SK-N-SH treated with all-trans-retinoic acid at 6 μM for 48 hours (cell line): ENCODE measurements at regions not wholly inside any gene's neighbourhood (a gene's known extent, or its start where the extent isn't known, plus 50 kb on each side); places are given as distances from the start of the nearest gene placed in this dataset.

Source experiments
- ATAC-seq: fragments of 200-7000 bp; cut with Tn5 transposase; 3 replicates; pipeline ENCODE4 v1.9.1; 2020; ENCODE audit warnings: mild to moderate bottlenecking, moderate library complexity
- ARNTL ChIP-seq: fragments of 450-650 bp; formaldehyde crosslinking; IDR thresholded peaks from 2 replicates; pipeline ENCODE4 v1.5.0; 2020; ENCODE audit warnings: low read depth, mild to moderate bottlenecking, moderate library complexity, borderline replicate concordance
- BACH2 ChIP-seq: fragments of 250-450 bp; sonication (Bioruptor Pico); IDR thresholded peaks from 2 replicates; pipeline ENCODE4 v1.9.0; 2021; ENCODE audit warnings: mild to moderate bottlenecking, borderline replicate concordance
- CREB5 ChIP-seq: fragments of 250-450 bp; sonication (Bioruptor Pico); IDR thresholded peaks from 2 replicates; pipeline ENCODE4 v1.5.1; 2020; ENCODE audit warnings: low read depth, mild to moderate bottlenecking, moderate library complexity
- CSDC2 ChIP-seq: fragments of 250-450 bp; sonication (Bioruptor Pico); IDR thresholded peaks from 2 replicates; pipeline ENCODE4 v1.5.0; 2020; ENCODE audit warnings: mild to moderate bottlenecking, moderate library complexity
- CSRNP3 ChIP-seq: fragments of 250-450 bp; sonication (Bioruptor Pico); IDR thresholded peaks from 2 replicates; pipeline ENCODE4 v1.5.1; 2021; ENCODE audit warnings: mild to moderate bottlenecking, moderate library complexity
- ESRRG ChIP-seq: fragments of 250-450 bp; sonication (Bioruptor Pico); IDR thresholded peaks from 2 replicates; pipeline ENCODE4 v1.6.1; 2021; ENCODE audit warnings: mild to moderate bottlenecking
- GLIS3 ChIP-seq: fragments of 250-450 bp; sonication (Bioruptor Pico); IDR thresholded peaks from 2 replicates; pipeline ENCODE4 v1.5.0; 2020; ENCODE audit warnings: mild to moderate bottlenecking, moderate library complexity
- ISL1 ChIP-seq: fragments of 250-450 bp; sonication (Bioruptor Pico); IDR thresholded peaks from 2 replicates; pipeline ENCODE4 v2.1.2; 2022; ENCODE audit warnings: mild to moderate bottlenecking, moderate library complexity
- OSR1 ChIP-seq: fragments of 250-450 bp; sonication (Bioruptor Pico); IDR thresholded peaks from 2 replicates; pipeline ENCODE4 v1.8.0; 2022; ENCODE audit warnings: moderate library complexity, mild to moderate bottlenecking, inconsistent platforms
- POU6F1 ChIP-seq: fragments of 250-450 bp; sonication (Bioruptor Pico); IDR thresholded peaks from 2 replicates; pipeline ENCODE4 v1.8.0; 2021; ENCODE audit warnings: low read depth, mild to moderate bottlenecking, moderate library complexity, borderline replicate concordance
- PPARA ChIP-seq: fragments of 250-450 bp; sonication (Bioruptor Pico); IDR thresholded peaks from 2 replicates; pipeline ENCODE4 v1.5.0; 2020; ENCODE audit warnings: mild to moderate bottlenecking, borderline replicate concordance
- RARB ChIP-seq: fragments of 250-450 bp; sonication (Bioruptor Pico); IDR thresholded peaks from 2 replicates; pipeline ENCODE4 v1.8.0; 2021; ENCODE audit warnings: mild to moderate bottlenecking, moderate library complexity
- SNAI2 ChIP-seq: fragments of 250-450 bp; sonication (Bioruptor Pico); IDR thresholded peaks from 2 replicates; pipeline ENCODE4 v1.5.0; 2020; ENCODE audit warnings: mild to moderate bottlenecking, moderate library complexity
- TCF4 ChIP-seq: fragments of 250-450 bp; sonication (Bioruptor Pico); IDR thresholded peaks from 2 replicates; pipeline ENCODE4 v1.8.0; 2021; ENCODE audit warnings: mild to moderate bottlenecking, moderate library complexity, borderline replicate concordance
- TOX ChIP-seq: fragments of 250-450 bp; sonication (Bioruptor Pico); IDR thresholded peaks from 2 replicates; pipeline ENCODE4 v1.8.0; 2021; ENCODE audit warnings: mild to moderate bottlenecking, moderate library complexity, borderline replicate concordance
- TSHZ2 ChIP-seq: fragments of 250-450 bp; sonication (Bioruptor Pico); IDR thresholded peaks from 2 replicates; pipeline ENCODE4 v1.5.0; 2020; ENCODE audit warnings: mild to moderate bottlenecking, moderate library complexity
- ZC3H10 ChIP-seq: fragments of 250-450 bp; sonication (Bioruptor Pico); IDR thresholded peaks from 2 replicates; pipeline ENCODE4 v1.5.1; 2021; ENCODE audit warnings: mild to moderate bottlenecking, moderate library complexity
- ZFP3 ChIP-seq: fragments of 250-450 bp; sonication (Bioruptor Pico); IDR thresholded peaks from 2 replicates; pipeline ENCODE4 v1.5.0; 2020; ENCODE audit warnings: mild to moderate bottlenecking, moderate library complexity
- ZFP30 ChIP-seq: fragments of 450-650 bp; formaldehyde crosslinking; IDR thresholded peaks from 2 replicates; pipeline ENCODE4 v1.5.0; 2022; ENCODE audit warnings: mild to moderate bottlenecking, moderate library complexity
- ZNF565 ChIP-seq: fragments of 450-650 bp; formaldehyde crosslinking; conservative IDR thresholded peaks from 2 replicates; pipeline ENCODE4 v1.5.0; 2020; ENCODE audit warnings: low read depth, mild to moderate bottlenecking, moderate library complexity
- ZNF70 ChIP-seq: fragments of 450-650 bp; formaldehyde crosslinking; IDR thresholded peaks from 2 replicates; pipeline ENCODE4 v1.5.0; 2020; ENCODE audit warnings: mild to moderate bottlenecking, moderate library complexity
- ZNF8 ChIP-seq: fragments of 450-650 bp; formaldehyde crosslinking; IDR thresholded peaks from 2 replicates; pipeline ENCODE4 v1.5.0; 2020; ENCODE audit warnings: mild to moderate bottlenecking, moderate library complexity

- peak; percentile 90 for ATAC-seq
- TF ChIP-seq ZC3H10 (CRISPR knock-in tag) (peak; percentile 69; the same call in 1 of the 2 replicates), TCF4 (CRISPR knock-in tag) (0 out of 2 replicates have a peak, but pooled peaks have one; percentile 43), TOX (CRISPR knock-in tag) (no peak; the same call in 1 of the 2 replicates), ISL1 (CRISPR knock-in tag) (peak; percentile 45; the same call in 1 of the 2 replicates)
Observed at GRCh38 chr12:88977115-88977514, 375.2 kb downstream of the DUSP6 start.

GRCh38 chr12:88973998-88974397, 378.3 kb downstream of the DUSP6 start:
- no peak for ATAC-seq
- TF ChIP-seq GLIS3 (CRISPR knock-in tag) (no peak), ZNF565 (CRISPR knock-in tag) (no peak), ZFP3 (no peak), ISL1 (CRISPR knock-in tag) (no peak), POU6F1 (CRISPR knock-in tag) (no peak), ZC3H10 (CRISPR knock-in tag) (no peak), ESRRG (no peak), TCF4 (CRISPR knock-in tag) (no peak), CREB5 (CRISPR knock-in tag) (no peak), ZNF8 (no peak), RARB (CRISPR knock-in tag) (no peak), CSRNP3 (CRISPR knock-in tag) (no peak)

GRCh38 chr12:88970740-88971139, 381.6 kb downstream of the DUSP6 start:
- ATAC-seq, result no peak
- TF ChIP-seq ZNF70 (CRISPR knock-in tag), result no peak

- TF ChIP-seq GLIS3 (CRISPR knock-in tag) (no peak), ZFP3 (peak; percentile 89)
- no peak for ATAC-seq
Observed at GRCh38 chr12:88969127-88969526, 383.2 kb downstream of the DUSP6 start.

GRCh38 chr12:88960213-88960878, 380.1 kb upstream of the KITLG start:
- ATAC-seq, result peak; percentile 53; the same call in 2 of the 3 replicates
- TF ChIP-seq ZFP3 (no peak), ZFP30 (CRISPR knock-in tag) (no peak), RARB (CRISPR knock-in tag) (no peak), SNAI2 (CRISPR knock-in tag) (no peak)

GRCh38 chr12:88958946-88959345, 378.7 kb upstream of the KITLG start:
- TF ChIP-seq BACH2 (CRISPR knock-in tag) (no peak), TCF4 (CRISPR knock-in tag) (no peak), ESRRG (no peak), ISL1 (CRISPR knock-in tag) (no peak), ARNTL (CRISPR knock-in tag) (no peak), ZNF565 (CRISPR knock-in tag) (no peak), PPARA (CRISPR knock-in tag) (no peak), TSHZ2 (no peak), CSDC2 (CRISPR knock-in tag) (no peak), RARB (CRISPR knock-in tag) (no peak), OSR1 (CRISPR knock-in tag) (no peak)
- no peak for ATAC-seq
